NCI-H146 (cell line): ENCODE measurements at regions not wholly inside any gene's neighbourhood (a gene's known extent, or its start where the extent isn't known, plus 50 kb on each side); places are given as distances from the start of the nearest gene placed in this dataset.

Source experiments
- DNase-seq: peaks from one replicate; lab custom pipeline; 2025; lab: John Stamatoyannopoulos, UW

DNA sequence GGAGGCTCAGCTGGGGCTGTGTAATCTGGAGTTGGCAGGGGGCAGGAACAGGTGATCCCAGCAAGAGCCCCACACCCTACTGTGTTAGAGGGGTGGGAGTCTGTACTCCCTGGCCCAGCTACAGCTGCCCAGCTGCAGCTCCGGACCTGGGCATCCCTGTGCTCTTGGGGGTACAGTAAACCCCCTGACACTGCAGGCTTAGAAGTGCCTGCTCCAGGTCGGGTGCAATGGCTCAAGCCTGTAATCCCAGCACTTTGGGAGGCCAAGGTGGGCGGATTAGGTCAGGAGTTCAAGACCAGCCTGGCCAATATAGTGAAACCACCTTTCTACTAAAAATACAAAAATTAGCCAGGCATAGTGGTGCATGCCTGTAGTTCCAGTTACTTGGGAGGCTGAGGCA is 1228.6 kb upstream of the EYS start:
- no peak for DNase-seq

DNA sequence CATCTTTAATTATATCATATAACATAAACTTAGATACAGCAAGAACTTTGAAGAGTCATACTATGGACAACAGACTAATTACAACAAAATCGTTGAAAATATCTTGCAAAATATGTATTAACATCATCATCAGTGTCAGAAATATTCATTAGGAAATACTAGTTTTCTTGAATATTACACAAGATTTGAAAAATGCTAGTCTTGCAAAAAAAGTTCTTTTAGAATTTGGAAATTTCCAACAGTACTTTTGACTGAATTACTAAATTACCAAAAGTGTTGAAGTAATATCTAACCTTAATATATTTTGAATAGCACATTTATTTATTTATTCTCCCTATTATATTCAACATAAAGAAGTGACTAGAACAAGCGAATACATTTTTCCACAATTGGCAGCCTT is 1224.8 kb upstream of the EYS start:
- no peak for DNase-seq

DNA sequence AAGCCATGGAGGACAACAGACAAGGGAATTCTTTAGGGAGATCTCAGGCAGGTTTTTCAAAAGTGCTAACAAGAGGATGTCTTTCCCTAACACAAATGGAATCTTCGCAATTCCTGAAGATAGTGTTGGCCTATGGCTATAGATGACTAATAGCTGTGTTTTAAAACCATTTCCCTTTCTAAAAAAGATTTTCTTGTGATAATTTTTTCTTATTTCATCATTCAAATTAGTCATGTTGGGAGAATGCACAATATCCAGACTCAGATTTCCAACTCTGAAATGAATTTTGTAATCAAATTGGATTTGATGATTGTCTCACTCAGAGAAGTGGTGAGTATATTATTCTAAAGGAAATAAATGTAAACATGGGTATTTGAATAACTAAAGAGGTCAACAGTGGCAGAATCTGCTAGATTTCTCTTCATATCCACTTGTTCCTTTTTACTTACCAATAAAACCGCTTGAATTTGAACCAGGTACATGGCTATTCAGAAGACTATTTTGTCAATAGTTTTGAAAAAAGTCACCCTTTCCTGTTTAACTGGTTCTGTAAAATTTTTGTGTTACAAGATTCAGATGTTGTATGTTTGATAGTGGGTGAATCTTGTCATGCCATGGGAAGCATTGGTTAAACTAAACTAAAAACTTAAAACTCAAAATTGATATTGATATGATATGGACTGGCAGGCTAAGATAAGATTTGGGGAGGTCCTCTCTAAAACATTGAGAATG is 1223.7 kb upstream of the EYS start:
- DNase-seq: no peak

DNA sequence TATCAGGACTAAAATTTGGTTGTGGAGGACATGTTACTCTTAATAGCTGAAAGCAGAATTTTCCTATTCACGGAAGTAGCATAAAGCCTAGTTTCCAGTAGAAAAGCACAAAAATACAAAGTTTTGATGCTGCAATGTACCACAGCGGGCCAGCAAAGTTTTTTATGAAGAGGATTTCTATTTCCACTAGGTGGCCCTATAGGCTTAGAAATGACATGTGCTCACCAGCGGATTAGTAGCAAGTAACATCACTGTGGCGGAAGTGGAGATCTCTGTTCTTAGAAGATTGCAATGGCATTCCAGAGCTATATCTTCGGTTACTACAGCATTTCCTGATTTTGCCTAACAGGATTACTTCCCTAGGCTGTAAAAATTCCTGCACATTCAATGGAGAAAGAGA is 1219.0 kb upstream of the EYS start:
- DNase-seq: no peak

DNA sequence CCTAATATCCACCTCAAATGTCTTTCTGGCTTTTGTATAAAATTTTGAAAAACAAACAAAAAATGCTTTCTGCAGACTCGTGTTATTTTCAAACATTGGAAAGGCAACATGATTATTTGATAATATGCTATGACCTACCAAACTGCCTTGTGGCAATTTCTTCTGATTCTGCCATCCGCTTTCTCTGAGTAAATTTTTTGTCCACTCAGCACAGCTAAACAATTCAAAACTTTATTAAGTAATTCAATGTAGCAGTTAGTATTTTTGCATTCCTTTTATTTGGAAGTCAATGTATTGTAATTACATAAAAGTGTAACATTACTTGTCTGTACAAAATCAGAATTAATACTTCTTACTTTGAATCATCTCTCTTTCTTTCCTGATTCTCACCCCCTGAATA is 1206.6 kb upstream of the EYS start:
- no peak for DNase-seq

DNA sequence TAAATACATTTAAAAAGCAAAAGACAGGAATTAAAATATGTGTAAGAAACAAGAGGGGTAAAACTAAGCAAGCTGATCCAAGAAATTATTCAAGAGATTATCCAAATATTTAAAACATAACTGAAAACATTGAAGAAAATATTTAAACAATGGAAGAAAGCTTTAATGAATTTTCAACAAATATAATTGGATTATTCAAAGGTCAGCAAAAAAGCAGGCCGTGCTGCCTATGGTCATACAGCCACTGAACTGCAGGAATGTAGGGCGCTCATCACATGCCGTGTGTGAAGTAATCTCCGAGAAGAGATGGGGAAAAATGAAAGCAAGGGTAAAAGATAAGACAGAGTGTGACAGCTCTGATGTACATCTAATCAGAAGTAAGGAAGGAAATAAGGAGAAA is 1195.4 kb upstream of the EYS start:
- no peak for DNase-seq

DNA sequence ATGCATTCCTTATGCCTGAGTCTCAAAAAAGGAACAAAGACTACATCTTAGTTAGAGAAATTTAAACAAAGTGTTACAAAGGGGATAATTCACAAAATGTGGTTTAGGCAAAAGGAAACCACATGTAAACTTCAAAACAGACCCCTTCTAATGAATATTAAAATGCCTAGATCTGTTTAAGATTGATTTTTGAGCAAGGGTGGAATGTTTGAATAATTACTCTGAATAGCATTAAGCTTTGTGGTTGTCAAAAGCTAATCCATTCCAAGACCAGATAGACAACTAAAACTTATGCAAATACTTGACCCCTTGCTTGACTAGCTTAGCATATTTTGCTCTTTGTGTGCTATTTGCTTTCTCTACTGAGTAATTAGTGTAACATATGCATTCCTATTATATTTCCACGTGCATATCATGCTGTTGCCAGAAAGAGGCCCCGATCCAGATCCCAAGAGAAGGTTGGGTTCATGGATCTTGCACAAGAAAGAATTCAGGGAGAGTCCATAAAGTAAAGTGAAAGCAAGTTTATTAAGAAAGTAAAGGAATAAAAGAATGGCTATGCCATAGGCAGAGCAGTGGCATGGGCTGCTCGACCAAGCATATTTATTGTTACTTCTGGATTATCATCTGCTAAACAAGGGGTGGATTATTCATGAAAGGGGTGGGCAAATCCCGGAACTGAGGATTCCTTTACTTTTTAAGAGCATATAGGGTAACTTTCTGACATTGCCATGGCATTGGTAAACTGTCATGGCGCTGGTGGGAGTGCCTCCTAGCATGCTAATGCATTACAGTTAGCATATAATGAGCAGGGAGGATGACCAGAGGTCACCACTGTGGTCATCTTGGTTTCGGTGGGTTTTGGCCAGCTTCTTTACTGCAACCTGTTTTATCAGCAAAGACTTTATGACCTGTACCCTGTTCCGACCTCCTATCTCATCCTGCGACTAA is 1193.4 kb upstream of the EYS start:
- DNase-seq: no peak

DNA sequence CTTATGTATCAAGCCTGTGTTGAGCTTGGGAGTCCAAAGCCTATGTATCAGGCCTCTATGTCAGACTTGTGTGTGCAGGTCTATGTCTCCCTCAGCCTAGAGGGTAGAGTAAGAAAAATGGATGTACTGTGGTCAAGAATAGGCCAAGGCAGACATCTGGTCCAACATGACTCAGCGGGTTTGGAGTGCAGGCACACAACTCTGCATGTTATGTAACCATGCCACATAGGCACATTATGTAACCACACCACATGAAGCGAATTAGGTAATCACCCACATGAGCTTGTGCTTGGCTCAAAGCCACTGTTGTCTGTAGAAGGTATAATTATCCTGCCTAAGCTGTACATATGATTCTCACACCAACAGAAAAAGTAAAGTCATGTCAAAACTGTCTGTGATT is 1190.5 kb upstream of the EYS start:
- no peak for DNase-seq

DNA sequence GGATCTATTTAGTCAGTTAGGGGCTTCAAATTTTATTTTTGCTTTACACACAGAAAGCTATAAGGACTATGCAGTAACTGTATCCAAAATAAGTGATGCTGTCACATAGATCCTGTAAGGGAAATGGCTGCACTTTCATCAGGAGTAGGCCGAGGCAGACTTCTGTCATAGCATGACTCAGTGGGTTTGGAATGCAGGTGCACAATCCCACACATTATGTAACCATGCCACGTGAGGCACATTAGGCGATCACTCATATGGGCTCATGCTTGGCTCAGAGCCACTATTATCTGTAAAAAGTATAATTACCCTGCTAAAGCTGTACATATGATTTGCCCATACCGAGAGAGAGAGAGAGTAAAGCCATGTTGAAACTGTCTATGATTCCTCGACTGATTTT is 1189.4 kb upstream of the EYS start:
- no peak for DNase-seq

DNA sequence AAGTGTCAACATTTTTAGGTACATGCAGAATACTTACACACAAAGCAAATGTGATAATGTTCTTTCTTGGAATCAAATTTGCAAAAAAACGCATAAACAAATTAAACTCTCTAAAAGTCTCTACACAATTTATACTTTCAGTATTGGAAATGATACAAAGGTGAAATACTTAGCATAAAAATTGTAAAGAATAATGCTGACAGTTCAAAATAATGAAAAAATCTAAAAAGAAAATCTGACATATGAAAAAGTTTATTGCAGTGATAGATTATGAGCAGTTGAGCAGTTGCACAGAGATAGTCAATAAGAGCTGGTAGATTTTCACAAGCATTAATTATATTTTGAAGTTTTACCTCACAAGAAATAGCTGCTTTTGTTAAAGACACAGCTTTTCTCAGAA is 1176.4 kb upstream of the EYS start:
- DNase-seq: no peak

DNA sequence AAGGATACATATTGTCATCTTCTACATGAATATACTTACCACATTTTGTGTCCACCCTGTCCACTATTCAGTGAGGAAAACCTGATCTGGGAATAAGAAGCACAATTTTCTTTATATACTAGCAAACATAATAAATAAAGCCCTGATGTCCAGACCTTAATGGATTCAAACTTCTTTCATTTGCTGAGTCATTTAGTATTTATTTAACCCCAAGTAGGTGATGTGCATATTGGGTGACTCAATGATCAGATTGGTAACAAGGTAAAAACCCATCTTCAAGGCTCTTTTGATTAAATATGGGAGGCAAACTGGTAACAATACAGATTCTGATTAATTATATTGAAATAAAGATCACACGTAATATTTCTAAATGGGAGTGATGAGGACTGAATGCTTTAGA is 1159.8 kb upstream of the EYS start:
- DNase-seq: no peak

DNA sequence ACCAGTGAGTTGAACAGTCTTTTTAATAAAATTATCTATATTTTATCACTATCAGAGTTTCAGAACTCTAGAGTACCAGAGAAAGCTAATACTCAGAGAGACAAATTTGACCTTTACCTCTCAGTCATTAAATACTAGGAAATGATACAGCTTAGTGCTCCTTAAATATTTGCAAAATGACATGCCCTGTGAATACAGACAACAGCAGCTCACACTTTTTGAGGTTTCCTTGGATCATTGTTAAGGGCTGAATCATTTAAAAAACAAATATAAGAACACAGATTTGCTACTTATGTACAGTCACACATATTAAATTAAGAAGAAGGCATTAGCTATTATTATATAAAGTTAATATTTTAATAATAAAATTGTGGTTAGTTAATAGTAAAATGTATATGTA is 1158.7 kb upstream of the EYS start:
- DNase-seq: no peak

DNA sequence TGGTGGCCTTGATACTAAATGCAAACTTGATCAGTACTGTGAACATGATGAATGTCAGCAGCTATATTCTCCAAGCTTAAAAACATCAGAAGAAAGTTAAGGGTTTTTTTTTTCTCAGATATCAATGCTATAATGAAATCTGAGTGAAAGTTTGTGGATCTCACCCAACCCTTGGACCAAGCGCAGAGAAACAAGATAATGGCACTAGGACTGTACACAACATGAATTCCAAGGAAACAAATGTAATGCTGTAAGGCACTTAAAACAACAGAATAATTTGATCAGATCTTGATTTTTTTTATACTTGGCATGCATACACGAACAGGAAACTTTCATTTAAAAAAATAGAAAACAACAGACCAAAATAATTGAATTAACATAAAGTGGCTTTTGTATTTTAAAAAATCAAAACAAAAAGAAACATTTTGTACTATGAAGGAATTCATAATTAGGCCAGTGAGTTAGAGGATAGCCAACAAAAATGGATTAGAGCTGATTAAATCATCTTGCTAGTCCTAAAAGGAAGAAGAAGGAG is 1154.0 kb upstream of the EYS start:
- no peak for DNase-seq

DNA sequence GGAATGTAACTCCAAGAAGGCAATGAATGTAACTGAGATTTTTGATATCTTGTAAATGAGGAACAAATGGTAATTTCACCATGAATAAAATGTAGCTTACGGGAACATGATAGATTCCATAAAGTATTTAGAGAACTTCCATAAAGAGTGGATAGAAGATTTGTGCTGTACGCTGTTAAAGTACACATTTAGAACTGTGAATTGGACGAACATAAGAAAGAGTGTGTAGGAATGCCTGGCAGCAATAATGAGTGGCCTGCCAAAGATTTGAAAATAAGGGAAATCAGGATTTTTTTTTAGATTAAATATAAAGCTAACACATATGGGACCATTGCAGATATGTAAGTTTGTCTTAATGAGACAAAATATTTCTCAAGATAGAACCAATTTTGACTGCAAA is 1153.3 kb upstream of the EYS start:
- no peak for DNase-seq

DNA sequence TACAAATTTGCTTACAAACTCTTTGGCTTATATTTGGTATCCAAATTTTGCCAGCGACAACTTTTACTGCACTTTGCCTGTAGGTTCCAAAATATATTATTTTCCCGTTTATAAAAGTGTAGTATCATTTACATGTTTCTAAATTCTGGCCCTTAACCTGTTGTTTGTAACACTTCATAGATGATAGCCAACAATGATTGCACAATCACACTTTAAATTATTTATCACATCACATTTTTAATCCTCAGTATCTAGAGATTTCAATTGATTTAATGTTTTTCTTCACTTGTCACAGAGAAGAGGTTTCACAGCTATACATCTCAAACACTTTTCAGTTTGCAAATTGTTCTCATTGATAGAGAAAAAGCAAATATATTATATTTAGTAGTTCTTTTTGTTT is 1151.2 kb upstream of the EYS start:
- no peak for DNase-seq

DNA sequence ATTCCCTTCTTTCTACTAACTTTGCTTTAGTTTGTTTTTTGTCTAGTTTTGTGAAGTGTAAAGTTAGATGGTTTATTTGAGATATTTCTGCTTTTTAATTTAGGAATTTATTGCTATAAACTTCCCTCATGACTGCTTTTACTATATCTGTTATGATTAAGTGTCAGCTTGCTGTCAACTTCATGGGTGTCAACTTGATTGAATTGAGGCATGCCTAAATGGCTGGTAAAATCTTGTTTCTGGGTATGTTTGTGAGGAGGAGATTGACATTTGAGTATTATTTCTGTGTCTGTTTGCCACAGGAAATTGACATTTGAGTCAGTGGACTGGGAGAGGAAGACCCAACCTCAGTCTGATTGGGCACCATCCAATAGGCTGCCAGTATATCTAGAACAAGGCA is 1147.0 kb upstream of the EYS start:
- no peak for DNase-seq

DNA sequence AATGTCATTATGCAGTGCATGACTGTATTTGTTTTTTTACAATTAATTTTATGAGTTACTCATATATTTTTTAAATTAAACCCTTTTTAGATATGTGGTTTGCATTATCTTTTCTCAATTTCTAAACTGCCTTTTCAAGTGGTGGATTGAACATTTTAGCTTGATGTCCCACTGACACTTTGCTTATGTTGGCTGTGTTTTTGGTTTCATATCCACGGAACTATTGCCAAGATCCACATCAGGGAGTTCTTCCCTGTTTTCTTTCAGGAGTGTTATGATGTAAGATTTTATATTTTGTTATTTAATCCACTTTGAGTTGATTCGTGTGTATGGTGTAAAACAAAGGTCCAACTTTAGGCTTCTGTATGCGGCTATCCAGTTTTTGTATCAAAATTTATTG is 1144.9 kb upstream of the EYS start:
- no peak for DNase-seq

DNA sequence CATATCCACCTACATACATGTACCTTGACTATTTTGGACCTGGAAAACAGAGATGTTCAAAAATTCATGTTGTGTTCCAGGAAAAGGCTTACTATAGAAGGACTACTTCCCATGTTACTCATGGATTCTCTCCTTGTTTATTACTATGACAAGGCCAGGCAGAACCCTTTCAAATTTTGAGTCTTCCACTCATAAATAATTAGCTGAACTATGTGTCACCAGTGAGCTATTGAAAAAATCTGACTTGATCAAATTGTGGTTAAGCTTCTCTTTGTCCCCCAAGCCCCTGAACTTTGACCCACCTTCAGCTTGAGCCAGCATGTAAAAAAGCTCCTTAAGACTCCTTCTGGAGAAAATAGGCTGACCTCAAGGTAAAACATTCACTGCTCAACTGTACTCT is 1142.8 kb upstream of the EYS start:
- DNase-seq: no peak

DNA sequence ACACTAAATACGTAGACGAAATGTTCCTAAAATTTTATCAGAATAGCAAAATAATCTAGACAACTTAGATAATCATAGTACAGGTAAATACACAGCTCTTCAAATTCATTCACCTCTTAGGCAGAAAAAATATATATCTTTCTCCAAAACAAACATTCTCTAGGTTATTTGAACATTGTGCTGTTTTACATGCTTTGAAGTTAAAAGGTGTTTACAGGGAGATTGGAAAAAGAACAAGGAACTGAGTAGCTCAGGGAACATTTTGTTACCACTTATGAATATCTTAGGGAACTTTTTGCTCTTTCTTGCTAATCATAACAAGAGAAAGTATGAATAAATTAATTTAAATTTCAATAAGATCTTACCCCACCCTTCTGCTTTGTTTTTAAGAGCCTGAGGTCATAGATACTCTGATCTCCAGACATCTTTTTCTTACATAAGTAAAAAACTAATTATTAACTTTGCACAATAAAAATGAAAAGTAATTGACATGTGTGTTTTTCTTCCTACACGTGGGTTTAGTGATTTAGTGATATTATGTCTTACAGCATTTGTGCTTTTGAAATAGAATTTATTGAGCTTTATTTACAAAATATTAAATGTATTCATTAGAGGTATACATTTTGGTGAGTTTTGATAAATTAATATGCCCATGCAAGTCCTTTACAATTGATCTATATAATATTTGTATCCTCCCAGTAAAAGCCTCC is 1141.4 kb upstream of the EYS start:
- no peak for DNase-seq

DNA sequence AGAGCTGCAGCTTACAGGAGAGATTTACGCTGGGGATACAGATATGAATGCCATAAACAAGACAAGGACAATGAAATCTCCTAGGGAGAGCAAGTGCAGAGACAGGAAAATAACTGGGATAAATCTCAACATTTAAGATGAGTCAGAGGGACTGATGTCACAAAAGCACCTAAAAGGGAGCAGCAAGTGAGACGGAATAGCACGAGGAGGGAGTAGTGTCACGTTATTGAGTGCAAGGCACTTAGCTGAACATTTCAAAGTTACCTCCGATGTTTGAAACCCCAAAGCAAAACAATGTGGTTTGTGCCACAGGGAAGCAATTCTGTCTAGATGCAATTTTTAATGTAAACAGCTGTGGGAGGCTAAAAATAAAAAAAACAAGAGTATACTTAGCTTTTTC is 1131.7 kb upstream of the EYS start:
- DNase-seq: no peak

DNA sequence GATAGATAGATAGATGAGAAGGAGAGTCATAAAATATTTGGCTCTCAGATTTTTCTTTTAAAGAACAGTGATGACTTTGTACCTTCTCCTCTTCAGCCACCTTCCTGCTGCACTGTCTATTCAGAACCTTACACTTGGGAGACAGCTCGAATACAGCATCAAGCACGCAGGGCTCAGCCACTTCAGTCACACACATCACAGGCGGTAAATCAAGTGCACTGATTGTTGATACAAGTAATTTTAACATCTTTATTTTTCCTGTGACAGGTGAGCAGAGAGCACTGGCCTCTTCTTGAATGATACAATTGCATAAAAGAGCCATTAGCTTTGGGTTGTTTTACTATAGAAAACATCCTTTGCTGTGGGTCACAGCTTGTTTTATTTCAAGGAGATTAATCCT is 1118.5 kb upstream of the EYS start:
- DNase-seq: no peak

DNA sequence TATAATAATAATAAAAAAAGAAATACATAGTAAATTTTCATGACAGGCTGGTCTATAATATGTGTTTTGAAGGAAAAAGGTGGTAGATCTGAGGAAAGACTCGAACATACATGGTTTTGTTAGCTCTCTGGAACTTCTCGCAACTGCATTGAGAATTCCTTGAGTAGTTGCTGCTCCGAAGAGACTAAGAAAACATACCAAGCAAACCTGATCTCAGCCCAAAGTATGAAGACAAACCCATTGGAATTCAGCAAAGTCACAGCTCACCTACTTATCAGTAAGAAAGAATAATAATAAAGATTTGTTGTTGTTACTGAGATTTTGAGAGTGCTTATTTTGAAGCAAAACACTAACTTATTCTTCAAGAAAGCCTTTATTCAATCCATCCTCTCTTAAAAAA is 1107.1 kb upstream of the EYS start:
- DNase-seq: no peak

DNA sequence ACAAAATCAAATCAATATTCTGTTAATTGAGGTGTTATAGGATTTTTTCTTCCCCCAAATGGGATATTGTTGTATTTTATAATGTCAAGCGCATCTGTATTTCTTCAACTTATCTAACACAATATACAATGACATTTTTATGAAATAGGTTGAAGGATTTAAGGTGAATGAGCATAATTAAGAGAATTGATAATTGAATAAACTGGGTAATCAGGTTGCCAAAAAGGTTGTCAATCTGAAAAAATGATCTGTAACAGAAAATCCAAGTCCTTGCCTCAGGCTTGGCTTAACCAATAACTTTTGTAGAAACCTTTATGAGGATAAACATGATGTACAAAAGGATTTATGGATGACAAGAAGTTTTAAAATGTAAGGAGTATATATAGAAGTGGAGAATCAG is 1101.7 kb upstream of the EYS start:
- no peak for DNase-seq
